Erythroblast (primary cell): ENCODE measurements at regions not wholly inside any gene's neighbourhood (a gene's known extent, or its start where the extent isn't known, plus 50 kb on each side); places are given as distances from the start of the nearest gene placed in this dataset.
"Not testable (repeated sequence)": the region's sequence is repeated elsewhere in the genome, so short reads cannot be mapped to it uniquely, and the experiment has no call there.

Experiments used
- DNase-seq, 2 experiments: peaks; one replicate each; lab custom pipeline; 2025; lab: John Stamatoyannopoulos, UW
- GATA1 ChIP-seq: IDR thresholded peaks from 2 replicates; pipeline ENCODE4 v1.6.1; 2011; ENCODE audit warnings: low read depth, mild to moderate bottlenecking, control low read depth, low read length, moderate library complexity
- POLR2A ChIP-seq: IDR thresholded peaks from 2 replicates; pipeline ENCODE4 v1.6.1; 2011; ENCODE audit warnings: mild to moderate bottlenecking, low read length

DNA sequence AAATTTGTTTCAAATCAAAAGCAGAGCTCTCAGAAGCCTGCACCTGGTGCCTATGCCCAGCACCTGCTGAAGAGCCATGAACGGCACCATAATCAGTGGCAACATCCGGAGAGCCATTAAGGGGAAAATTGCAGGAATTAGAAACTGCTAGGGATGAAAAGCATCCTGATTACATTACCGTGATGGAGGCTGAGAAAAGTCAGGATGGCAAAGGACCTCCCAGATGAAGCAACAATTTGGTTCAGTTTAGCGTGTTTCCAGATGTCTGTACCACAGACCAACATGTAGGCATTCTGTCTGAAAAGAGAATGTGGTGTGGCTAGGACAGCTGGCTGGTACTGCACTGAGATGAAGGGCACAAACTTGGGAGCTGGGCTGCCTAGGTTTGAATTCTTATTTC is 106.1 kb downstream of the EOMES start:
- no peak for DNase-seq
- TF ChIP-seq POLR2A (no peak), GATA1 (no peak)

DNA sequence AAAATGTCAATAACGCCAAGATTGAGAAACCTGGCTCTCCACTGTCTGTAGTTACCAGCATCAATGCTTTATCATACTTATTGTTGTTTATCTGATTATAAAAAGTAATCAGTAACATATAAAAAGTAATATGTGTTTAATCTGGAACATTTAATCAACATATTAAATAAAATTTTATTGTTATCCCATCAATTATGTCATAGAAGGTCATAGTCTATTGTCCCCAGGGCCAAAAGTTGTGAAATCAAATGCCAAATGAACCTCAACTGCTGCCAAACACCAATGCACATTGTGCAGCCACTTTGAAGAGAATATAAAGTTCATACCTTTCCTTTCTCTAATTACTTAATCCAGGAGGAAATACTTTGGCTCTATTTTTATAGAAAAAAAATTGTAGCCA is 106.6 kb downstream of the EOMES start:
- DNase-seq, result no peak
- TF ChIP-seq GATA1, result no peak
- TF ChIP-seq POLR2A, result no peak

DNA sequence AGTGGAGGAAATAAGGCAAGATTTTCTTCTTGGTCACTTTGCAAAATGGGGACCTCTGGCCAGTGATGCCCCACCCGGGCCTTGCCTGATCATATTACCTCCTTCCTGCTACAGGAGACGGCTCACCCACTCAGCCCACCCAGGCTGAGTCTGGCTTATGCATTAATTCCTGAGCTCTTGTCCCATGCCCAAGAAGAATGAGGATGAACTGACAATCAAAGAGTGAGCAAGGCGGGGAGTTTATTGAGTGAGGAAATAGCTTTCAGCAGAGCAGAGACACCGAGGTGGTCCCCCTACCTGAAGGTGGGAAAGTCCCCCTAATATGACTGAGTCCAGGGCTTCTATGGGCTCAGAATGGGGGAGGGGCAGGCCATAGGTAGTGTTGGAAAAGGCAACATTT is 107.5 kb downstream of the EOMES start:
- peak in 1 of 2 experiments; percentile 2 for DNase-seq

DNA sequence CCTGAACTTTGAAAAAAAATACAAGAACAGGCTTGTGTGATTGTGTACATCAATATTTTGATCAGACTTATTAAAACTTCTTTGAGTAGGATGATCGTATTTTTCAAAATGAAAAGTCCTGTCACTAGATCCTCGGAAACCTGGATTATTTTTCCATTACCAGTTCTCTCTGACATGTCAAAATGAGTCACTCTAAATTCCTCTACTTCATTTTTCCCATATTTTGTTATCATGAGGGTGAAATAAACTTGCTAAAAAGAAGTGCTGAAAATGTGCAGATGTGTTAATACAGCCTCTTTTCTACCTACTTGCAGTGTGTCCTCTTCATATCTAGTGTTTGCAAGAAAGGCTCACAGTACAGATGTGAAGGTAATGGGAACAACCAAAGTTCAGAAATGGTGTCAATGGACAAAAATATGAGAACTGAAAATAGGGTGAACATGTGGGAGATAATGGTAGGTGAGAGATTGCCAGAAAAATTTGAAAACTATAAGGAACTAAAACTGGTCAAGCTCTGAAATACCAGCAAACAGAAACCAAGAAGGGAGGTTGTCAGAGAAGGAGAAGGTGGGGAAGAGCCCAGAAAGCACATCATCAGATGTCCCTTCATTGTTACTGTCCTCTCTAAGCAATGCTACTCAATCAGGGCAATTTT is 108.2 kb downstream of the EOMES start:
- DNase-seq, result no peak
- TF ChIP-seq GATA1 (no peak), POLR2A (no peak)

More for the DNA sequence above, 107.5 kb downstream of the EOMES start:
- no peak for TF ChIP-seq POLR2A
- TF ChIP-seq GATA1, result no peak

DNA sequence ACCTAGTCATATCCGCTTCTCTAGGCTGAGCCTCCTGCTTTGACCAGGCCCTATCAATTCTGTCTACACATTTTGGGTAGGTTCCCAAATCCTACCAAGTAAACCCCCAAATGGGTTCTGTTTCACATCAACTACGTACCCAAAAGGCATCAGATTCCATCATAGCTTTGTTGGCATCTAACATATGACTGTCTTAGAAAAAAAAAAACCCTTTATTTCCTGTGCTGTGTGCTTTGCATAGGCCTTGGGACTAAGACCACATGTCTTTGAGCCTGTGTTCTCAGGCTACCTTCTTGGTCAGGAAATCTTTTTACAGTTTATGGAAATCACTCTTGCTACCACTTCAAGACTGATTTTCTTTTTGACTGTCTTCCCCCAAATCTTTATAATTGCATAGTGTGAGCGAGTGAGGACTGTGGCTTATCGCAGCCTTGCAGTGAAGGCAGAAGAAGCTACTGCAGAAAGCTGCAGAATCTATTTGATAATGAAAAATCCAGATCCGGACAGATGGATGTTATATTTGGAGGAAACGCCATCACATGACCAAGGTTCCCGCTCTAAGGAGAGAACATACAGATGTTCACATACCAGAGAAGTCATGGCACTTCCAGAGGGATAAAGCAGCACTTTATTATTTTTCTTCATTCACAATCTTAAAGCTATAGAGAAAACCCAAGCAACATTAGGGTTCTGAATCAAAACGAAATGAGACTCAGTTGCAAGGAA is 111.2 kb downstream of the EOMES start:
- no peak for DNase-seq
- TF ChIP-seq POLR2A, result no peak
- TF ChIP-seq GATA1, result no peak

DNA sequence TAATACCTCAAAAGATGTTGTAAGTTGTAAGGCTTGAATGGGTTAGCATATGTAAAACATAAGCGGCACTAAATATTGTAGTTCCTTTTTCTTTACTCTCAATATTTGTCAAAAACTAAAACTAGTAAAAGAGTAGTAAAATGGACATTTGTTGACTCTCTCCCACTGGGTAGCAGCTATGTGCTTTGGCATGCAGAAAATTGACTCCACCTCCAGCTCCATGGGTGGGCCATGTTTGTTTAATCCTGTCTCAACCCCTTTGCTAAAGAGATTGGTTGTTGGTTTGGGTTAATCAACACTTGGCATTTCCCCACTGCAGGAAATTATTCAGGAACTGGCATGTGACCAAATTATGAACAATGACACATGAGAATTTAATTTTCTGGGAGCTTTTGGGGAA is 114.8 kb downstream of the EOMES start:
- TF ChIP-seq POLR2A (no peak), GATA1 (no peak)
- DNase-seq, result no peak

DNA sequence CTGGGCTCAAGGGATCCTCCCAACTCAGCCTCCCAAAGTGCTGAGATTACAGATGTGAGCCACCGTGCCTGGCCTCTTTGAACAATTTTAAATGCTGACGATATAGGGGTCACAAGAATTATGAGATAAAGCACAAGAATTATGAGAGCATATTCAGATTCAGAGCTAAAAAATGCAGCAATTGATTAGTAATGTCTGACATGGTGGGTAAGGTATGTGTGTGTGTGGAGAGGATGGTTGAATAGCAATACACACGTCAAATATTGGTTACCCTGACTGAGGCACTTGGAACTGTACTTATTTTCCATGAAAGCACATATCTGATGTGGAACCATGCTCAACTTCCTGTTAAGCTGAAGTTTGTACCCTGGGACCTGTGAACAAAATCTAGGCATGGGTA is 115.6 kb downstream of the EOMES start:
- no peak for DNase-seq
- TF ChIP-seq GATA1, result no peak
- no peak for TF ChIP-seq POLR2A

DNA sequence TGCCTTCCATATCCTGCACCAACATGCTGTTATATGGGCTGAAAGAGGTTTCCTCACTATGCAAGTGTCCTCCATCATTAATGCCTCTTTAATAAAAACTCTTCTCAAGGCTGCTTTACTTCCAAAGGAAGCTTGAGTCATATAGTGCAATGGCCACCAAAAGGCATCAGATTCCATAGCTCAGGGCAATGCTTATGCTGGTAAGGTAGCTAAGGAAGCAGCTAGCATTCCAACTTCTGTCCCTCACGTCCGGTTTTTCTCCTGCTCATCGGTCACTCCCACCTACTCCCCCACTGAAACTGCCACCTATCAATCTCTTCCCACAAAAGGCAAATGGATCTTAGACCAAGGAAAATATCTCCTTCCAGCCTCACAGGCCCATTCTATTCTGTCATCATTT is 117.1 kb upstream of the SLC4A7 start:
- DNase-seq, result not testable (repeated sequence)

DNA sequence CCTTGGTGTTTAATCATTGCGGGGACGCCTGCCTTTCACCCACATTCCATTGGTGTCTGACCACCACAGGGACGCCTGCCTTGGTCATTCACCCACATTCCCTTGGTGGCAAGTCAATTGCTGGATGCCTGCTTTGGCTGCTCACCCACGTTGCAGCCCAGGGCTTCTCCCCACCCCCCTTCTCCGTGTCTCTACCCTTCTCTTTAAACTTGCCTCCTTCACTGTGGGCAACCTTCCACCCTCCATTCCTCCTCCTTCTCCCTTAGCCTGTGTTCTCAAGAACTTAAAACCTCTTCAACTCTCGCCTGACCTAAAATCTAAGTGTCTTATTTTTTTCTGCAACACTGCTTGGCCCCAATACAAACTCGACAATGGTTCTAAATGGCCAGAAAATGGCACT is 115.6 kb upstream of the SLC4A7 start:
- DNase-seq, result not testable (repeated sequence)

DNA sequence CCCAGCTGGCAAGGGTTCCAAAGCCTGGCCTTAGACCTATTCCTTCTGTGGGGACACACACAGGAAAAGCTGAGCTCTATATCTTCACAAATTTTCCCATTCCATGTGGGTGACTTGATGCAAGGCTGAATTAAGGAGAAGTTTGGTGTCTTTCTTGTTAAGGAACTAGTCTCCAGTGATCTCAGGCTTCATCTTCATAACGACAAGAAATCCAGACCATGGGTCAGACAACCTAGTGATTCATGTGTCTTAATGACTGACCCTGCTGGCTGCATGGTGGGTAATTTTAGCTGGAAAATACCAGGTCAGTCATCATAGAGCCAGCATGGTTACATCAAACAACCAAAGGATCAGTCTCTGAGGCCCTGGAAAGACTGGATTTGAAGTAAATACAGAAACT is 112.7 kb upstream of the SLC4A7 start:
- TF ChIP-seq POLR2A, result no peak
- TF ChIP-seq GATA1, result no peak

DNA sequence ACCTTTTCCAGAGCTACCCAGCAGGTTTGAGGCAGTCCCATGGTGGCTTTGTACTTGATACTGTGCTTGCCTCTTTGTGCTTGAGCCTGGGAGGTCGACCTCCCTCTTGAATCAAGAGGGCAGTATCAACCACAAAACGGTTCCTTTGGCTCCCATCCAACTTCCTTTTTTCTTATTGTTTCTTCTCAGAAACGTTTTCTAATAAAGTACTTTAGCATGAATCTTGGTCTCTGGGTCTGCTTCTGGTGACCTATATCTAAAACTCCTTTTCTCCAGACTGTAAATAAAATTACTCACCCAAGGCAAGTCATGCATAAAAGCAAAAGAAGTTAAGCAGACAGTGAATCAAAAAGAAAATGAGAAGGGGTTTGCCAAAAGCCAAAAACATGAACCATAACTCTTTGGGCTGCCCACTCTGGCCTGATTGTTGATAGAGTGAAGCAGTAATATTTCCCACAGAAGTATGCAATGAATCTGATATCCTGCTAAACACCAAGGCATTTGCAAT is 112.2 kb upstream of the SLC4A7 start:
- no peak for DNase-seq
- TF ChIP-seq POLR2A (no peak), GATA1 (no peak)

More for the DNA sequence above, 112.7 kb upstream of the SLC4A7 start:
- DNase-seq, result no peak

DNA sequence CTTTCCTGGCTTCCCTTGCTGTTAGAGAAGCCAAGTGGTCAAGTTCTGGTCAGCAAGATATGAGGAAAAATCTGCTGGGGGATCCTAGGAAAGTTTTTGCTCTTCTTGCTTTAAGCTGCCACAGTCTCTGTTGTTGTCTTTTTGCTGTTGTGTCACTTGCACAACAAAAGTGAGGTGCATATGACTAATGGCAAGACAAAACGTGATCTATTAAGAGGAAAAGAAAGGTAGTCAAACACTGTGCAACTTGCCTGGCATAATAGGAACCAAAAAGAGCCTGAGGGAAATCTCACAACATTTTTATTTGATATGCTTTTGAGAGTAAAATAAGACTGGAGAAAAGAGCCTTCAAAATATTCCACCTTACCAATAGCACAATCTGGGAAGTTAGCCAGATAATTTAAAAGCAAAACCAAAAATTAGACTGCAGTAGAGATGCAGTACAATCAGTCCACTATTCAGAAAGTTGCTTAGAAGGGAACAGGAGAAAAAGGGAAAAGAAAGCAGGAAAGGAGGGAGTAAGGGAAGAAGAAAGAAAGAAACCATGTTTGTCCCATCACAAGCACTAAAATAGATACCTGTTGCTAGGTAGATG is 110.0 kb upstream of the SLC4A7 start:
- no peak for DNase-seq
- TF ChIP-seq GATA1 (no peak), POLR2A (no peak)

DNA sequence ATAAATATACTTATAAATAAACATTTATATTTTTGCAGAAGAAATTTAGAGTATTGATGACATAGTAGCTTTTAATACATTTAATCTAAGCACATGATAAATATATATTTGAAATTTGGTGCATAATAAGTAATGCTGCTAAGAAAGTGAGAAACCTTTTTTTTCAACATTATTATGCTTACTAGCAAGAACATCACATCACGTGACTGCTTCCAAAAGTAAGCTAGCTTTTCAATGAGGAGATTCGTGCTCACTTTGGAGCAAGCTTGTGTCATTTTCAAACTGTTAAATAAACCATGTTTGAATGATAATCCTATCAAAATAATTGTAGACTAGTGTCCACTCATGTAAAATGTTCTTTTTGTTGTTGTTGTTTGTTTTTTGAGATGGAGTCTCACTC is 109.0 kb upstream of the SLC4A7 start:
- TF ChIP-seq POLR2A (no peak), GATA1 (no peak)
- DNase-seq, result no peak

DNA sequence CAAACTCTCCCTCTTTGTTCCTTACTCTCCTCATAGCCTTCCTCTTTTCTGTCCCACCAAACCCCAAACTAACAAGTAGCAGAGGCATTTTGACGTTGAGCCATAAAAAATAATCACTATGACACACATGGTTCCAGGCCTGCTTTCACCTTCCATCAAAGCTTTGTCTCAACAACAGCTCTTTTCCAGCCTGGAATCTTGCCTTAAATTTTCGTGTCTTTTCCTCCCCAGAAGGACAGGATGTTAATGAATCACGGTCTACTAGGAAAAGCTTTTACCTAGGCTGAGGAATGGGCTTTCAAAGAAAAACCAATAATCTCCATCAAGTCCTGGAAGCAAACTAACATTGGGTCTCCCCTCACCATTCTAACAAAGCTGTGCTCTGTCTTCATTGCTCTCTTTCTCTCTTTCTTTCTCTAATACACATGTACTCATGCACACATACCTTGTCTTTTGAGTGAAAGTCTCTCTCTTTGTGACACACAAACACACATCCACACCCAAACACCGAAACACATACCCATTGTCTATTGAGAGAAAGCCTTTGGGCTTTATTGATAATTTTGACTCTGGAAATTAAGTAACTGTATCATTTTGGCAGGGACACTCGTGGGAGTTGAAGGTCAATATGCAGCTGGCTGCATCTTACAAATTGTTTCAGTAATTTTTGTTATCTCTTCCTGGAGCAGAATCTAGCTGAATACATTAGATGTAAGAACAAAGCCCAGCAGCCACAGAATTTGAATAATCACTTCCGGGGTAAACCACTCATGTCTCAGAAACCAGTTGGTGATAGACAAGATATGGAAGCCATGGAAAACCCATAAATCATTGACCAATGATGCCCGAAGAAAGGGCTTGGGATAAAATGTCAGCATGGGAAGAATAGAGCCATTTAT is 107.4 kb upstream of the SLC4A7 start:
- DNase-seq, result no peak
- no peak for TF ChIP-seq POLR2A
- no peak for TF ChIP-seq GATA1
